Liver (tissue), 3 donors: ENCODE measurements at regions not wholly inside any gene's neighbourhood (a gene's known extent, or its start where the extent isn't known, plus 50 kb on each side); places are given as distances from the start of the nearest gene placed in this dataset.

Experiments
- EGR1 ChIP-seq, 2 donors: IDR thresholded peaks; 2 replicates each; pipeline ENCODE4 v1.6.1; 2016 to 2018; ENCODE audit warnings: antibody characterized with exemption in 2 of 2, low read depth in 2 of 2
- MAX ChIP-seq: IDR thresholded peaks from 2 replicates; pipeline ENCODE4 v1.6.1; 2016; ENCODE audit warnings: antibody characterized with exemption
- RAD21 ChIP-seq, 2 donors: IDR thresholded peaks; 2 replicates each; pipeline ENCODE4 v1.6.1; 2016; ENCODE audit warnings: antibody characterized with exemption in 2 of 2, mild to moderate bottlenecking in 2 of 2
- REST ChIP-seq: IDR thresholded peaks from 2 replicates; pipeline ENCODE4 v1.6.1; 2016; ENCODE audit warnings: antibody characterized with exemption, mild to moderate bottlenecking
- SP1 ChIP-seq: IDR thresholded peaks from 2 replicates; pipeline ENCODE4 v1.6.1; 2018; ENCODE audit warnings: antibody characterized with exemption, mild to moderate bottlenecking
- TAF1 ChIP-seq: conservative IDR thresholded peaks from 2 replicates; pipeline ENCODE4 v1.6.1; 2016; ENCODE audit warnings: antibody characterized with exemption, mild to moderate bottlenecking
- TF ChIP-seq, protein P1 (sequence below): fragments of 150-350 bp; IDR thresholded peaks from 2 replicates; pipeline ENCODE4 v1.5.1; 2017; ENCODE audit warnings: improper control_type of control experiment, low read depth, low read length; ENCODE audit not compliant: missing input control
- TF ChIP-seq, protein P2 (sequence below): IDR thresholded peaks from 2 replicates; pipeline ENCODE4 v1.6.1; 2016; ENCODE audit warnings: antibody characterized with exemption
- donor health status: healthy.
- donor health status: healthy.

DNA sequence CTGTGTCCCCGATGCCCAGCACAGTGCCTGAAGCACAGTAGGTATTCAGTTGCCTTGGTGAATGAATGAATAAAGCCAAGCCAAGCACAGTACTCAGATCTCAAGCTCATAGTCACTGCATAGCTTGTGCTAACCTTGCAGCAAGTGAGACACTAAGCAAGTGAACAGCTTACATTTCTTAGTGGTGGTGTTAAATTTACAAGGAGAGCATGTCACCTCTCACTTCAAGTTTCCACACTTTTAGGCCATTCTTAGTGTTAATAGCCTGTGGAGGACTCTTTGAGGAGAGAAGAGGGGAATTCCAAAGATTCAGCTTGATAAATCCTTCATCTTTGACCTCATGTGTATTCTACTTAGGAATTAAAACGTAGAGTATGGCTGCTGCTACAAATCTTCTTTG, 104.7 kb downstream of the C9orf152 start:
- TF ChIP-seq EGR1 (IDR thresholded peaks at IDR 0.05; ENCODE audit: low read depth in 2 of 2) (no peak), SP1 (no peak), REST (no peak), MAX (no peak), RAD21 (IDR thresholded peaks at IDR 0.05) (no peak), TAF1 (no peak)
- TF ChIP-seq, protein P1, sequence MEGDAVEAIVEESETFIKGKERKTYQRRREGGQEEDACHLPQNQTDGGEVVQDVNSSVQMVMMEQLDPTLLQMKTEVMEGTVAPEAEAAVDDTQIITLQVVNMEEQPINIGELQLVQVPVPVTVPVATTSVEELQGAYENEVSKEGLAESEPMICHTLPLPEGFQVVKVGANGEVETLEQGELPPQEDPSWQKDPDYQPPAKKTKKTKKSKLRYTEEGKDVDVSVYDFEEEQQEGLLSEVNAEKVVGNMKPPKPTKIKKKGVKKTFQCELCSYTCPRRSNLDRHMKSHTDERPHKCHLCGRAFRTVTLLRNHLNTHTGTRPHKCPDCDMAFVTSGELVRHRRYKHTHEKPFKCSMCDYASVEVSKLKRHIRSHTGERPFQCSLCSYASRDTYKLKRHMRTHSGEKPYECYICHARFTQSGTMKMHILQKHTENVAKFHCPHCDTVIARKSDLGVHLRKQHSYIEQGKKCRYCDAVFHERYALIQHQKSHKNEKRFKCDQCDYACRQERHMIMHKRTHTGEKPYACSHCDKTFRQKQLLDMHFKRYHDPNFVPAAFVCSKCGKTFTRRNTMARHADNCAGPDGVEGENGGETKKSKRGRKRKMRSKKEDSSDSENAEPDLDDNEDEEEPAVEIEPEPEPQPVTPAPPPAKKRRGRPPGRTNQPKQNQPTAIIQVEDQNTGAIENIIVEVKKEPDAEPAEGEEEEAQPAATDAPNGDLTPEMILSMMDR: no peak
- TF ChIP-seq, protein P2, sequence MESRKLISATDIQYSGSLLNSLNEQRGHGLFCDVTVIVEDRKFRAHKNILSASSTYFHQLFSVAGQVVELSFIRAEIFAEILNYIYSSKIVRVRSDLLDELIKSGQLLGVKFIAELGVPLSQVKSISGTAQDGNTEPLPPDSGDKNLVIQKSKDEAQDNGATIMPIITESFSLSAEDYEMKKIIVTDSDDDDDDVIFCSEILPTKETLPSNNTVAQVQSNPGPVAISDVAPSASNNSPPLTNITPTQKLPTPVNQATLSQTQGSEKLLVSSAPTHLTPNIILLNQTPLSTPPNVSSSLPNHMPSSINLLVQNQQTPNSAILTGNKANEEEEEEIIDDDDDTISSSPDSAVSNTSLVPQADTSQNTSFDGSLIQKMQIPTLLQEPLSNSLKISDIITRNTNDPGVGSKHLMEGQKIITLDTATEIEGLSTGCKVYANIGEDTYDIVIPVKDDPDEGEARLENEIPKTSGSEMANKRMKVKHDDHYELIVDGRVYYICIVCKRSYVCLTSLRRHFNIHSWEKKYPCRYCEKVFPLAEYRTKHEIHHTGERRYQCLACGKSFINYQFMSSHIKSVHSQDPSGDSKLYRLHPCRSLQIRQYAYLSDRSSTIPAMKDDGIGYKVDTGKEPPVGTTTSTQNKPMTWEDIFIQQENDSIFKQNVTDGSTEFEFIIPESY: no peak
